H9 (cell line): ENCODE measurements at regions not wholly inside any gene's neighbourhood (a gene's known extent, or its start where the extent isn't known, plus 50 kb on each side); places are given as distances from the start of the nearest gene placed in this dataset.

Experiments
- DNase-seq: peaks from one replicate; pipeline ENCODE4 v3.0.0-alpha.2; 2017
- H2AFZ ChIP-seq: one replicate; pipeline ENCODE4 v1.6.1; 2013; ENCODE audit warnings: mild to moderate bottlenecking, low read length, control low read depth, moderate library complexity
- H2AK5ac ChIP-seq: 2 replicates; pipeline ENCODE4 v1.6.1; 2013; ENCODE audit warnings: low read length, control low read depth, mixed read lengths; ENCODE audit not compliant: insufficient read length
- H2BK120ac ChIP-seq: one replicate; pipeline ENCODE4 v1.6.1; 2013; ENCODE audit warnings: low read depth, mild to moderate bottlenecking, low read length, control low read depth, inconsistent platforms; ENCODE audit not compliant: poor library complexity, severe bottlenecking
- H2BK12ac ChIP-seq: 2 replicates; pipeline ENCODE4 v1.6.1; 2013; ENCODE audit warnings: low read length, control low read depth, mixed read lengths, low read depth; ENCODE audit not compliant: insufficient read length
- H2BK15ac ChIP-seq: 2 replicates; pipeline ENCODE4 v1.6.1; 2013; ENCODE audit warnings: low read depth, low read length, control low read depth
- H2BK20ac ChIP-seq: one replicate; pipeline ENCODE4 v1.6.1; 2013; ENCODE audit warnings: low read depth, mild to moderate bottlenecking, low read length, control low read depth, inconsistent platforms; ENCODE audit not compliant: poor library complexity, severe bottlenecking
- H2BK5ac ChIP-seq: 2 replicates; pipeline ENCODE4 v1.6.1; 2013; ENCODE audit warnings: low read length, control low read depth, mixed read lengths; ENCODE audit not compliant: insufficient read length
- H3K14ac ChIP-seq: 2 replicates; pipeline ENCODE4 v1.6.1; 2013; ENCODE audit warnings: low read length, control low read depth; ENCODE audit not compliant: insufficient read depth
- H3K18ac ChIP-seq: 2 replicates; pipeline ENCODE4 v1.6.1; 2013; ENCODE audit warnings: low read depth, mild to moderate bottlenecking, mixed read lengths, low read length, control low read depth; ENCODE audit not compliant: insufficient read length
- H3K23ac ChIP-seq: 2 replicates; pipeline ENCODE4 v1.6.1; 2013; ENCODE audit warnings: low read length, control low read depth, mixed read lengths, low read depth; ENCODE audit not compliant: insufficient read length
- H3K23me2 ChIP-seq: 2 replicates; pipeline ENCODE4 v1.6.1; 2013; ENCODE audit warnings: low read depth, mild to moderate bottlenecking, mixed read lengths, low read length, control low read depth; ENCODE audit not compliant: insufficient read length, poor library complexity, severe bottlenecking
- H3K27ac ChIP-seq: 2 replicates; pipeline ENCODE4 v1.5.1; 2013; ENCODE audit warnings: low read length, control low read depth, mixed read lengths, low read depth; ENCODE audit not compliant: insufficient read length
- H3K27me3 ChIP-seq: 2 replicates; pipeline ENCODE4 v1.6.1; 2013; ENCODE audit warnings: low read length, control low read depth, inconsistent platforms; ENCODE audit not compliant: insufficient read depth
- H3K4ac ChIP-seq: 2 replicates; pipeline ENCODE4 v1.6.1; 2013; ENCODE audit warnings: low read depth, mild to moderate bottlenecking, control low read depth, inconsistent platforms, low read length, moderate library complexity
- H3K4me1 ChIP-seq: 2 replicates; pipeline ENCODE4 v1.6.1; 2013; ENCODE audit warnings: low read length, control low read depth, inconsistent platforms; ENCODE audit not compliant: insufficient read depth
- H3K4me2 ChIP-seq: 2 replicates; pipeline ENCODE4 v1.6.1; 2013; ENCODE audit warnings: low read length, control low read depth, mixed read lengths; ENCODE audit not compliant: insufficient read length, insufficient read depth
- H3K56ac ChIP-seq: 2 replicates; pipeline ENCODE4 v1.6.1; 2013; ENCODE audit warnings: low read depth, mild to moderate bottlenecking, mixed read lengths, low read length, control low read depth; ENCODE audit not compliant: insufficient read length
- H3K79me1 ChIP-seq: 2 replicates; pipeline ENCODE4 v1.6.1; 2013; ENCODE audit warnings: low read depth, mild to moderate bottlenecking, moderate library complexity, low read length, control low read depth, inconsistent platforms; ENCODE audit not compliant: insufficient read depth, poor library complexity, severe bottlenecking
- H3K79me2 ChIP-seq: 2 replicates; pipeline ENCODE4 v1.6.1; 2013; ENCODE audit warnings: low read length, control low read depth, inconsistent platforms; ENCODE audit not compliant: insufficient read depth
- H3K9ac ChIP-seq: 2 replicates; pipeline ENCODE4 v1.6.1; 2013; ENCODE audit warnings: low read length, control low read depth, mixed read lengths; ENCODE audit not compliant: insufficient read length; ENCODE audit errors: extremely low read depth
- H3K9me3 ChIP-seq: one replicate; pipeline ENCODE4 v1.6.1; 2013; ENCODE audit warnings: low read depth, low read length, inconsistent platforms; ENCODE audit not compliant: control insufficient read depth
- H3T11ph ChIP-seq: one replicate; pipeline ENCODE4 v1.6.1; 2013; ENCODE audit warnings: mild to moderate bottlenecking, low read length, control low read depth, inconsistent platforms
- H4K20me1 ChIP-seq: one replicate; pipeline ENCODE4 v1.6.1; 2013; ENCODE audit not compliant: control insufficient read depth, insufficient read length, insufficient read depth
- H4K5ac ChIP-seq: 2 replicates; pipeline ENCODE4 v1.6.1; 2013; ENCODE audit warnings: low read depth, mild to moderate bottlenecking, mixed read lengths, low read length, control low read depth; ENCODE audit not compliant: insufficient read length
- H4K8ac ChIP-seq: replicated peaks from 2 replicates; pipeline ENCODE4 v1.6.1; 2013; ENCODE audit warnings: low read length, control low read depth, mixed read lengths, low read depth; ENCODE audit not compliant: insufficient read length
- H4K91ac ChIP-seq: 2 replicates; pipeline ENCODE4 v1.6.1; 2013; ENCODE audit warnings: low read depth, mild to moderate bottlenecking, moderate library complexity, mixed read lengths, low read length, control low read depth; ENCODE audit not compliant: insufficient read length
- H3K27ac Mint-ChIP-seq, 3 experiments: 2 replicates in 2 of 3; 3 replicates in 1 of 3; pipeline ENCODE4 v1.8.0; 2020 to 2021; ENCODE audit warnings: mixed read lengths in 3 of 3, mild to moderate bottlenecking in 1 of 3, moderate library complexity in 1 of 3
- H3K27me3 Mint-ChIP-seq: 2 replicates; pipeline ENCODE4 v1.8.0; 2021; ENCODE audit warnings: low read depth, mild to moderate bottlenecking, moderate library complexity, mixed read lengths
- H3K36me3 Mint-ChIP-seq, 3 experiments: 2 replicates in 2 of 3; 3 replicates in 1 of 3; pipeline ENCODE4 v1.8.0; 2020 to 2021; ENCODE audit warnings: low read depth in 3 of 3, mixed read lengths in 3 of 3; ENCODE audit not compliant: insufficient read depth in 1 of 3
- H3K4me1 Mint-ChIP-seq, 2 experiments: 2 replicates each; pipeline ENCODE4 v1.8.0; 2020; ENCODE audit warnings: mixed read lengths in 2 of 2
- H3K4me3 Mint-ChIP-seq, 2 experiments: 2 replicates in 1 of 2; 3 replicates in 1 of 2; pipeline ENCODE4 v1.8.0; 2020 to 2021; ENCODE audit warnings: mild to moderate bottlenecking in 2 of 2, mixed read lengths in 2 of 2, moderate library complexity in 1 of 2
- H3K9me3 Mint-ChIP-seq, 2 experiments: 2 replicates in 1 of 2; 3 replicates in 1 of 2; pipeline ENCODE4 v1.8.0; 2020; ENCODE audit warnings: mild to moderate bottlenecking in 2 of 2, mixed read lengths in 2 of 2, moderate library complexity in 1 of 2
- CTCF ChIP-seq: fragments of 200-600 bp; sonication (generic); conservative IDR thresholded peaks from 3 replicates; pipeline ENCODE4 v1.8.0; 2021; ENCODE audit warnings: antibody characterized with exemption, mild to moderate bottlenecking
- WGBS: extraction: QIAGEN DNeasy Blood & Tissue Kit; methylation state at CpG from one replicate; pipeline ENCODE4 v1.1.7; 2013; ENCODE audit warnings: missing lambda C conversion rate, low lambda C conversion rate, mixed read lengths; ENCODE audit not compliant: insufficient read length; ENCODE audit errors: extremely low coverage; 5-methylcytosine and 5-hydroxymethylcytosine counted together

- H3K79me1 ChIP-seq, result no peaks in the 10 kb centered on the region
- no peaks in the 10 kb centered on the region for H3K79me2 ChIP-seq
- no peak overlapping the region; a peak in 1 of 7 replicates for H3K27ac Mint-ChIP-seq
- H2AK5ac ChIP-seq, result no peak overlapping the region
- H3K27ac ChIP-seq, result no peak overlapping the region
- no peak overlapping the region for H4K91ac ChIP-seq
- H4K5ac ChIP-seq, result no peak overlapping the region
- no peaks in the 10 kb centered on the region for H3K9me3 Mint-ChIP-seq
- no peak overlapping the region for H3K14ac ChIP-seq
- no peaks in the 10 kb centered on the region for H3K27me3 ChIP-seq
- no peak overlapping the region for H3T11ph ChIP-seq
- no peaks in the 10 kb centered on the region for H3K36me3 Mint-ChIP-seq
- no peak overlapping the region for H4K8ac ChIP-seq
- no peaks in the 10 kb centered on the region for H3K27me3 Mint-ChIP-seq
- no peak overlapping the region for H2BK20ac ChIP-seq
- H2BK12ac ChIP-seq, result no peak overlapping the region
- H3K23me2 ChIP-seq, result no peaks in the 10 kb centered on the region
- no CpG with 5 or more reads among the region's 1 CpG for WGBS
- H3K4me1 Mint-ChIP-seq, result no peaks in the 10 kb centered on the region
- H3K4me2 ChIP-seq, result no peak overlapping the region
- no peaks in the 10 kb centered on the region for H4K20me1 ChIP-seq
- H3K9me3 ChIP-seq, result no peaks in the 10 kb centered on the region
- peak overlapping the region; percentile 29 for H2AFZ ChIP-seq
- TF ChIP-seq CTCF, result no peak
- H2BK15ac ChIP-seq, result no peak overlapping the region
- no peak overlapping the region for H3K4me3 Mint-ChIP-seq
- H3K9ac ChIP-seq, result no peak overlapping the region
- H2BK5ac ChIP-seq, result no peak overlapping the region
- no peak overlapping the region for H3K18ac ChIP-seq
- DNase-seq, result no peak
- H2BK120ac ChIP-seq, result no peak overlapping the region
- no peak overlapping the region for H3K4ac ChIP-seq
- no peak overlapping the region for H3K56ac ChIP-seq
- H3K4me1 ChIP-seq, result no peaks in the 10 kb centered on the region
- no peak overlapping the region for H3K23ac ChIP-seq
Observed at GRCh38 chr1:199084293-199084692, 445.5 kb downstream of the PTPRC start.
